HL-60/S4 treated with phorbol 12-myristate 13-acetate at 8.2 ng/mL for 4 days and 3 days (cell line): ENCODE measurements at regions not wholly inside any gene's neighbourhood (a gene's known extent, or its start where the extent isn't known, plus 50 kb on each side); places are given as distances from the start of the nearest gene placed in this dataset.

Experiments
- in situ Hi-C: fragments of 300-500 bp; cut with MboI; formaldehyde crosslinking; loops from 2 replicates; pipeline ENCODE4 v1.15.0; 2022; ENCODE audit warnings: low sequenced_read_pairs

DNA sequence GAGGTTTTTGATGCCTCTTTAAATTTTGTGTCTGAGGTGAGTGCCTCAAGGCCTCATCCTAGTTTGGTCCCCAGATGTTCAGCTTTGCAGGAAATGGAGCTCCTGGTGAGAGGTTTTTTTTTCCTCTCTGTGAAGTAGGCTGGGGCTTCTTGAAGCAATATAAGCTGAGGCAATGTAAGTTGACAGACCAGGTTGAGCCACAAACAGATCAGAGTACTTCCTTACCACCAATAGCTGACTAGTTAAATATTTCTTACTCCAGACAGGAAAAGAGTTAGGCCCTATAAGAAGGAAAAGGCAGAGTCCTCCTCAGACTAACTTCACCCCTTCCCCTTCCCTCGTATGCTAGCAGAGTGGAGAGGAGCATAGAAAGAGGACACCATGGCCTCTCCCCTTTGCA lies 341.0 kb downstream of the LMO4 start:
- in situ Hi-C loops, result no loop called here

DNA sequence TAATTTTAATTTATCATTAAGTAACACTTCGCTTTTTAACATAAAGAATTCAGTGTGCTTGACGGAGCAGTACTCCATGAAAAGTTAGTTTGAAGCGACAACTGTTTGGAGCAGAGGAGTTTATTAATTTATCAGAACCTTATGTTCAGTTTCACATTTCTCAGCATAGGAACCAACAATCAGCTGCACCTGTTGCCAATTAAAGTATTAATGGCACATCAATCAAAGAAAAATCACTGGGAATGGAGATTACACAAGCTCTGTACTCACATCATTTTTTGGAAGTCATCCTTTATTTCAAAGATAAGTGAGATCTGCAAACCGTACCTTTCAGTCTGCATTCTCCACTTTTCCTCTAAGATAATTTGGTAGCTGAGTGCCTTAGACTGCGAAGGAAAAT lies 344.6 kb downstream of the LMO4 start:
- in situ Hi-C loops, result no loop called here

DNA sequence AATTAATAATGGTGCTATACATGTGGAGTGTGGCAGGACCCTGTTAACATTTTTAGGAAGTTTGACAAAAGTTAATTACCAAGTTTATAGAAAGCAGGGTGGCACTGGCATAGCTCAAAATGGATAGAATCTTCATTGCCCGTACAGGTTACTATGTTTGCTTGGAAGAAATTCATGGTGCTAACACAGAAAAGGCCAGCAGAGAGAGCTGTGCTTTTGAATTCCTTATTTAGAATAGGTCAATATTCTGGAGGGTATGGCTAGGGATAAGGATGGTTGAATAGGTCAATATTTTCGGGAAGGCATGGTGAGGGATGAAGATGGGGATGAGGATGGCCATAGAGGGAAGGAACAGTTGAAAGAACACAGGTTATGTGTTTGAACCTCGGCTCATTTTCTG lies 345.1 kb downstream of the LMO4 start:
- in situ Hi-C loops, result no loop called here

DNA sequence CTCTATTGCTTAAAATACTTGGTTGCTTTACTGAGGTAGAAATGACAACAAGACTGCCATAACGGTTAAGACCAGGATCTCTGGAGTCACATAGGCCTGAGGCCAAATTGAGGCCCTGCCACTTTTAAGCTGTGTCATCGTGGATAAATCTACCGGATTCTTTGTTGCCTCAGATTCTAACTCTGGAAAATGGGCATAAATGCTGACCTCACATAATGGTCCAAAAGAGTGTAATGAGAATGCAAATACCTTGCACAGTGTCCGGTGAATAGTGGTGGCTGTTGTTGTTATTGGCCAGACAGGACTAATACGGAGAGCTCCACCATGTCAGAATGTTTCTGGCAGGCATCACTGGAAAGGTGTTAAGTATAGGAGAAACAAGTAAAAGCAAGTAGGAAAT lies 346.1 kb downstream of the LMO4 start:
- in situ Hi-C loops, result no loop called here

DNA sequence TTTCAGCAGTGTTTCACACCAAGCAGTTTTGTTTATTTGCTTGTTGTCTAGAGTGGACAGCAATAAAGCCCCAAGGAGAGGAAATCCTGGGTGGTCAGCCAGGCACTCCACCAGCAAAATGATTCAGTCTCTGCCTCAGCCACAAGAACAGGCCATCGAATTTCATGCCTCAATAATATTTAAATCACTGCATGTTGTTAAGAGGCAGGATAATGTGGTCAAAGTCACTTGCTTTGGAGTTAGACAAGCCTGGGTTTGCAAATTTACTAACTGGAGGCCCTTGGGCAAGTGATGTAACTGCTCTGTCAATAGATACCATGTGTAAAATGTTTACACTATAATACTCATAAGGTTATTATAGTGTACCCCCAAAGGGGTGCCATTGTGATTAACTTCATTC lies 349.6 kb downstream of the LMO4 start:
- in situ Hi-C loops, result no loop called here

DNA sequence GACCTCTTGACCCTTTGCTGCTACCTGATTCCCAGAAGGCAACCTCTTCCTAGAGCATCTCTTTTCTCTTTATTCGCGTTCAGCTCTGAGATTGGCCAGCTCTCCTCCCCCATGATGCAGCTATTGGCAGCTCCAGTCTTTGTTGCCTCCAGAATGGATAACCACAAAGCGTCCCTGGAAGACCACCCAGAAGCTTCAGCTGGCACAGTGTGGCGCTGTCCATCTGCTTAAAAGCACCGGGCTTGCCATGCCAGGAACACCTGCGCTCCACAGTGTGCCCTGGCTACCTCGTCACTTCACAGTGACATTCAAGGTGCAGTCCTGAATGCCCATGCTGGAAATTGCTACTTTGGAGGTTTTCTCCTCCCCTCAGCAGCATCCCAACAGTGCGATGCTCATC lies 353.9 kb downstream of the LMO4 start:
- in situ Hi-C loops, result no loop called here

DNA sequence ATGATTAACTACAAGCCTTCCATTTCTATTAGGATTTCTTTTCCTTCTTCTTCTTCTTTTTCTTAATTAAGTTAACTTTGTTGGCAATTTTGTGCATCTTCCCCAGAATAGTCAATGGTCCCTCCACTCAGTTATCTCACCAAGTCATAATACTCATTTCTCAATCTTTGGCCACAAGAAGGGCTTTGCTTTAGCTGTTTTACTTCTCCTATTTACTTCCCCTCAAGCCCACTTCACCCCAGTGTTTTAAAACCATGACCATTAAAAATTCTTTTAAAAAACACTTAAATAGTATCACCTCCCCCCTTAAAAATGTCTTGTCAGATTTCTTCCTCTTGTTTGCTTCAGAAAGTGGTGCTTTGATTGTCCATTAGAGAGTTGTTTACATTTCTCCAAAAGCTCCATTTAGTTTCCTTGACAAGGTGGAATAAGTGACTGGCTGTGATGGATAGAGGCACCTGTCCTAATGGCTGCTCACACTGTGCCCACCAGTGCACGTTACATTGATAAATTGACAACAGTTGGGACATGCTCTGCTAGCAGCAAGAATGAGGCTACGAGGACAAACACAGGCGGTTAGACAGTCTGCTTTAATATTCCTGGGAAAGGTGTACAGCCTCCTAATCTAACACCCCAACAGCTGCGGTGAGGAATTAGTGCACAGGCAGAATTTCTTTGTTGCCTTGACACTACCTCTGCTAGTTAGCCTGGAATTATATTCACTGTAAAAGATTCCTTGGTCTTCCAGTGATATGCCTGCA lies 354.7 kb downstream of the LMO4 start:
- in situ Hi-C loops, result no loop called here

DNA sequence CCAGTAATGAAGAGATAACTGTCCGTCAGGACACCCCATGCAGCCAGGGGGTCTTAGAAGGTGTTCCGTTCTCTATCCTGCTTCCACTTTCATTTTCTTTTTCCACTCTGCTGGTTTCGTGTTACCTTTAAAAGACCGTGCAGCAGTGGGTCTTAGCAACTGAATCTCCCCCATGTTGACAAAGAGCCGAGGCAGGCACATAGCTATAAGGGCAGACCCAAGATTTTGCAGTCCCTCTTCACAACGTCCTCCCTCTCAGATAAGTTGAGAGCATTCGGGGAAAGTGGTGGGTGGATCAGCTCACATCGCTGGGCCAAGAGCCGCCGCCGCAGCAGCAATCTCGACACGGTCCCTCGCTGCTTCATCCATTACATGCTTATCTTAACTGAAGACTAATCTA lies 355.5 kb downstream of the LMO4 start:
- in situ Hi-C loops, result no loop called here

DNA sequence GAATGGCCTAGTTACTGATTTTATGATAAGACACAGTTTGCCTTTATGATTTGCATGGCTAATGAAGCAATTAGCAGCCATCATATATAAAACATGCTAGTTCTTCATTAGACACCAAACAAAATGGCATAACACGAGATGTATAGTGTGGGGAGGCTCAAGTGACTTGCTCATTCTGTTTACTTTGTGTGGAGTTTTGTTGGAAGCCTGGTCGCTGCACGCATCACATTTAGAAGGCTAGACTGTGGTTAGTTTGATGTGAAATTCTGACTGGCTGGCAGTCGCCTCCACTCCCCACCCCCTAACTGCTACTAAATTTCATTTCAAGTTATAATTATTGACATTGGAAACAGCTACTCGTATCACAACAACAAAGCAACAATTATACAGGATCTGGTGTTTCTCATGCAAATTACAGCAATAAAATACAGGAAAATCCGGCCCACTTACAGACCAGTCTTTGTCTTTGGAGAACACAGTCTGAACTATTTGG lies 356.1 kb downstream of the LMO4 start:
- in situ Hi-C loops, result no loop called here

DNA sequence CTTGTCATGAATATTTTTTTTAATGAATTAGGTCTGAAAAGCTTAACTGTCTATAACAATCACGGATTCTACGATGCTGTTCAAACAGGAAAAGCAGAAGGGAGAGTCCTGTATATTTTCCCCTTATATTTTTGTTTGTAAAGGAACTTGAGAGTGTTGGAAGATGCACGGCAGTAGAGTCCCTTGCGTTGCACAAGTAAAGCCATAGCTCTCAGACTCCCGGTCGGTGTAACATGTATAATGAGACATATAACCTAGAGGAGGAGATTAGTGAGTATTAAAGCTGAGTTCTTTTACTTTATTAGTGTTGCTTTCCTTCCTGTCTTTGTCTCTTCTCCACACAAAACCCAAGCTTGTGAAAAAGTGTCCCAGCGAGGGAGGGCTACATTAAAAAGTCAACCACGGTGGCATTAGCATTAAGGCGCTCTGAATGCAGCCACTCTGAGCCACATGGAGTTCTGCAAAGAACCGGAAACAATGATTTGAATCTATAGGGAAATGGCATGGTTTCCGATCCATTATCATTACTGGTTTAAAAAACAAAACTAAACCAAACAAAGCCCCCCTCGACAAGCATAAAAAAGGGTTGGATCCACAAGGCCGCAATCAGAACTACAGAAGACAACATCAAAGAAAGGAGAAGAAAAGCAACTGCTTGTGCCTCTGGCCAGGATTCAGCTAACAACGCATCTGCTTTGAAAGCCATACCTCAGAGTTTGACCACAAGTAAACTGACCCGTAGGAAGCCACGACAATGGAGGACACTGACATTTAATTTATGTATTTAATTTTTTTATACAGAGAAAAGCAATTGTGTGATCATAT lies 356.8 kb downstream of the LMO4 start:
- in situ Hi-C loops, result no loop called here

DNA sequence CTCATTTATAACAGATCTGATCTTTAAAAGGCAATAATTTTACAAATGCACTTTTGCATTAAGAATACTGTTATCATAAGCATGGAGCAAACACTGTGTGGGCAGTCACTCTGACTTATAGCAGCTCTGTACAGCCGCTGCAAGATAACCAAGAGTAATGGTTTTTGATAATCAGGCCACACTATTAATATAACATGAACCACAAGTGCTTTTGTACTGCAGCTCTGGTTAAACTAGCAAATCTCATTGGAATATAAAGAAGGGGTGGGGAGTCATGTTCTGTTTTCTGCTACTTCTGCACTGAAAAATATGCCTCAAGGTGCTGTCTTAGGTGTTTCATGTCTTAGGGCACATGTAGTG lies 357.4 kb downstream of the LMO4 start:
- in situ Hi-C loops, result no loop called here

DNA sequence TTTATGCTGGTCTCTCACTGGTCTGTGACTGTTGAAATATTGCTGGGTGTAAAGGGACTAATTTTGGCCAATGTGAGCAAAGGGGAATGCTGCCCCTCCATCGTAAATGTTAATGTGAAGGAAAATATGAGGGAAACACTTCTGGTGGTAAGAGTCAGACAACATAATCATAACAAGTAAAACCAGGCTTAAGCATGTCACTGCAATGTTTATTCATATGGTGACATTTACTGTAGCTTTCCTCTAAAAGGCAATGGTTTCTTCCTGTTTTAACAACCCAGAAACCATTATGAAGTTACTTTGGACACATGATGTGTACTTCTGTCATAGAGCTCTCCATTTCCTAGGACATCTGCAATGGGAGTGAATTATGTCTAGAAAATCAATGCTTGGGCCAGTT lies 358.0 kb downstream of the LMO4 start:
- in situ Hi-C loops, result no loop called here

DNA sequence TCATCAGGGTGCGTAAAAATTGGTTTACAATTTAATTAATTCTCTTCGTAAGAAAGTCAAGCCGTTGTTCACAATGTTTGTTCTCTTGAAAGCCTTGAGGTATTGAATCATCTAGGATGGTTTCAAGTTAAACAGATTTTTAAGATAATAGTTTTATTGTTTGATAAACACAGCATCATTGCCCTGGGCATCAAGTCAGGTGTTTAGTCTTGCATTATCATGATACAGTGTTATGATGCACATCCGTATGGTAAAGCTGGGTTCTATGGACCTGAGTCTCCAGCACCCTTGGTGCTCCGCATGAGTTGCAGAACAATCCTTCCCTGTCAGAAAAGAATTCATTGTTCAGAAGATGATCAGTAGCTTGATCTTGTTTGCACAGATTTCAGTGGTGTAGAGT lies 359.5 kb downstream of the LMO4 start:
- in situ Hi-C loops, result no loop called here

DNA sequence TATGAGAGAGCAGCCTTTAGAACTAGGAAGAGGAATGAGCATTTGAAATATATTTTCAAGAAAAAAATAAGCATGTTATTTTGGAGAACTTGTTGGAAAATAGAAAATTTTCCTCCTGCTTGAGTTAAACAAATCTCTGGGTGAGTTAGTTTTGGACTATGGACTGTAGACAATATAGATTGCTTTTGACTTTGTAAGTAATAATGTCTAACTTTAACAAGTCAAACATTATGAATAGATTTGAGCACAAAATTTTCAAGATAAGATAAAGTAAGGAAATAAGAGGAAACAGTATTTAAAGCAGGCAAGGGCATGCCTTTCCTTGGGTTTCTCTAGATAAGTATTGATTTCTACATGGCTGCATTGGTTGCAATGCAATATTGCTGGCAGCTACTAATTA lies 360.8 kb downstream of the LMO4 start:
- in situ Hi-C loops, result no loop called here

DNA sequence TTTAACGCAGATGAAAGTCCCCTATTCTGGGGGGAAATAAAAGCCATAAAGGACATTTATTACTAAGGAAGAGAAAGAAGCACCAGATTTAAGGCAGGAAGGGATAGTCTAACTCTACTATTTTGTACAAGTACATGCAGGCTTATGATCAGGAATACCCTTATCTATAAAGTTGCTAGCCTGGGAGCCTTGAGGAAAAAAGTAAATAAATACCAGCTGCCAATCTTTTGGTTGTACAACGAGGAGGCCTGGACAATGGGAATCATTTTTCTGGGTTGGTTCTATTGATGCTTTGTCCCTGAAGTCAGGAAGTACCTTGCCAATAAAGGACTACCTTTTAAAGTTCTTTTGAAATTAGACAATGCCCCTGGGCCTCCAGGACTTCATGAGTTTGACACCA lies 367.8 kb downstream of the LMO4 start:
- in situ Hi-C loops, result no loop called here

DNA sequence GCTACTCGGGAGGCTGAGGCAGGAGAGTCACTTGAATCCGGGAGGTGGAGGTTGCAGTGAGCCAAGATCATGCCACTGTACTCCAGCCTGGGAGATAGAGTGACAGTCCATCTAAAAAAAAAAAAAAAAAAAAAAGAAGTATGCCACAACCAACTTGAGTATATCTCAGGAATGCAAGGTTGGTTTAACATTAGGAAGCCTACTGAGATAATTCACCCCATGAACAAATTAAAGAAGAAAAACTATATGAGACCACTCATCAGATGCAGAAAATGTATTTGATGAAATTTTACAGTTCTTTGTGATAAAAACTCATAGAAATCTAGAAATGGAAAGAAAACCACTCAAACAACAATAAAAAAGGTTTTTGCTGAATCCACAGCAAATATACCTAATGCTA lies 373.8 kb downstream of the LMO4 start:
- in situ Hi-C loops, result no loop called here

DNA sequence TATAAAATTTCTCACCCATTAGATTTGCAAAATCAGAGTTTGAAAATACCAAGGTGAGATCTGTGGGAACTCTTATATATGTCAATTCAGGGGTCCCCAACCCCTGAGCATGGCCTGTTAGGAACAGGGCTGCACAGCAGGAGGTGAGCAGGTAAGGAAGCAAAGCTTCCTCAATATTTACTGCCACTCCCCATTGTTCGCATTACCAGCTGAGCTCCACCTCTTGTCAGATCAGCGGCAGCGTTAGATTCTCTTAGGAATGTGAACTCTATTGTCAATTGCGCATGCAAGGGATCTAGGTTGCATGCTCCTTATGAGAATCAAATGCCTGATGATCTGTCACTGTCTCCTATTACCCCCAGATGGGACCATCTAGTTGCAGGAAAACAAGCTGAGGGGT lies 376.6 kb downstream of the LMO4 start:
- in situ Hi-C loops, result no loop called here

DNA sequence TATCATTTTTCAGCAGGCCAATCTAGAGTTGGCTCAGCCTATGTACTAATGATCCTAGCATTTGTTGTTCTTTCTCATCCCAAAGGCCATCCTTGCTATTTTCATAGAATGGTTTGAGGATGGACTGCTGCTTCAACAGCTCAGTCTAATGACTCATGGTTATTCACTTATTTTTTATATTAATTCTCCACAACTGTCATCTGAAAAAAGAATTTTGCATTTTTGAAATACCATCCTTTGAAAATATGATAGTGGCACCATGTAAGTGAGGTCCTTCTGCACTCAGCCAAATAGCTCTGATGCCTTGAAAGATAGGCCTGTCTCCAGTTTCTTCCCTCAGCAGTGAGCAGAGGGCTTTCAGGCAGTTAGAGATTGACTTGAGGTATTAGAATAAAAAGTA lies 377.5 kb downstream of the LMO4 start:
- in situ Hi-C loops, result no loop called here

DNA sequence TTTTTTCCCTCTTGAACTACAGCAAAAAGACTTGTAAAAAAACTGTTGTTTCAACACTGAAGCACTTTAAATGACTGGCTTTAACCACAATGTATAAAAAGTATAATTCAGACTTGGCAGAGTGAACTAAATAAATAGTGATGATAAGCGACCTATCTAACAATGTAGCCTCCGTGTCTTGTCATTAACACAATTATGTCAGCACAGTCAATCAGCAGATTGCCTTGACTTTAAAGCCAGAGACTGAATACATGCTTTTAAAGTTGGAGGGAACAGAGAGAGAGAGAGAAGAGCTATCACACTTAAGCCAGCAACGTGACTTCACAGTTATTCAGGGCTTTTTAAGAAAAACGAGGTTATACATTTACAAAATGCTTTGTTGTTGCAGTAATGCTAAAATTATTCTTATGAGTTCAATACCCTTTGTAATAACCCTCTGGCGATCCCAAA lies 378.1 kb downstream of the LMO4 start:
- in situ Hi-C loops, result no loop called here

DNA sequence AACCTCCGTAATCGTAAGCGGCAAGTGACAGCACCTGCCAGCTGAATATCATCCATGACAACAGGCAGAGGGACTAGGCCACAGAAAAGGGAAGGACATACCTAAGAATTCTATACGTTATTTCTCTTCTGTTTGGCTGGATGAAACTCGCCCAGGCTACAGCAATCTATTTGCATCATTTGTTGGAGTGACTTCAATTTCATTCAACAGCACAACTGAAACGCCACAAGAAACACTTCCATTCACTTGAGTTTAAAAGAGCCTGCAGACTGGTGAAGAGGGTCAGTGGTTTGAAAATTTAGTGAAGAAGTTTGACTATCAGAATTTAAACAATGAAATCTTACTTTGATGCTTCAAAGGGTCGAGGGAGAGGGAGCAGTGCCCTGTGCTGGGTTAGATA lies 378.7 kb downstream of the LMO4 start:
- in situ Hi-C loops, result no loop called here

DNA sequence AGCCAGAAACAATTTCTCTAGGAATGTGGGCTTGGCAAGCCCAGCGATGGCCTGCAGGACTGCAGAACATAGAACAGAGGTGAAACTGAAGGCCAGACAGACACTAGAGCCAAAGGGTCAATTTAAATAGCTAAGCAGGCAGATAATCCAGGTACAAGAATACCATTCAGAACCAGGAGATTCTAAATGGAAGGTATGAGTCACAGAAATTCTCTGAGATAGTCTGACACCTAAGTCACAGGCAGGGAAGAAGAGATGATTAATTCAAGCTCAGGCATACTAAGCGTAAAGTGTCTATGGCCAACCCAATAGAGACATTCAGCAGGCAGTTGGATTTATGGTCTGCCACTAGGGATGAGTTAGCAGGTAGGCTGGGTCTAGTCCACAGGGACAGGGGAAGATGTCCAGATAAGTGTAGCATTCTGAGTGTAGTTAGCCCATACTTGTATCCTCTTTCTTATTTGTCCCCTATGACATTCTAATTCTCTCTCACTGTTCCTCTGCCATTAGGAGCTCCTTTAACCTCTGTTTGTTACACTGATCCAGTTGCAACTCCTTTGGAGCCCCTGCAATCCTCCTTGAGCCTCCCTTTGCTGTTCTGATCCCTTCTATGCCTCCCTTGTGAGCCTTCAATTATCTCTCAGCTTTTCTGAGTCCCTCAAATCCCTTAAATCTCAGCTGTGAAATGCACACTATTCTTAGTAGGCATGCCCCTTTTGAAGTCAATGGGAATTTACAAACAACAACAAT lies 383.8 kb downstream of the LMO4 start:
- in situ Hi-C loops, result no loop called here

DNA sequence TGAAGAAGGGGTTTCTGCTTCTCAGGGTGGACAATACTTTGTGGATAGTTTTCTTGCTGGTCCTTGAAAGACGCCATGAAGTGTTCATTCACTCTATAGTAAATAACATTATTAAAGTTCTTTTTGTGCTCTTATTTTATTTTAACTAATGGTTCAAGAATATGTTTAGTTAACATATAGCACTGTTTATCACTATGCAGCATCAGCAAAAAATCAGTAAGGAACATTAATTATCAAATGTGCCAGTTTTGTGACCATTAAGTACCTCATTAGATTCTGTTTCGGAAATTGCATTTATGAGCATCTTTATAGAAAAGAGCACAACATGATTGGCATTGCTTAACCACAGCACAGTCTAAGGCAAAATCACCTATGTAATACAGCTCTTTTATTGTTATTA lies 385.6 kb downstream of the LMO4 start:
- in situ Hi-C loops, result no loop called here
